H1 (cell line): ENCODE measurements at regions not wholly inside any gene's neighbourhood (a gene's known extent, or its start where the extent isn't known, plus 50 kb on each side); places are given as distances from the start of the nearest gene placed in this dataset.

Experiments
- CTCF ChIA-PET: fragments of 300-600 bp; sonication (Branson Sonifier 250); formaldehyde crosslinking; loops from one replicate; lab custom pipeline; 2021; ENCODE audit not compliant: partially characterized antibody; lab: Charles Lee
- POLR2A ChIA-PET: fragments of 300-600 bp; sonication (Branson Sonifier 250); formaldehyde crosslinking; loops from one replicate; lab custom pipeline; 2021; ENCODE audit warnings: inconsistent platforms; ENCODE audit not compliant: partially characterized antibody; lab: Charles Lee
- DNase-seq, 2 experiments: peaks; one replicate each; pipeline versions ENCODE4 v3.0.0 to v3.0.0-alpha.2; 2010 to 2022; ENCODE audit warnings: low spot score in 2 of 2, low read depth in 1 of 2, mixed read lengths in 1 of 2
- FAIRE-seq: peaks from 2 replicates; lab custom pipeline; 2011; peaks lifted over from hg19 to GRCh38; lab: Jason Lieb, UNC
- H2AFZ ChIP-seq: 2 replicates; pipeline ENCODE4 v1.8.1; 2012; ENCODE audit warnings: low read length, inconsistent platforms
- H2AK5ac ChIP-seq: 2 replicates; pipeline ENCODE4 v1.6.1; 2013; ENCODE audit warnings: low read depth, low read length
- H2BK120ac ChIP-seq: replicated peaks from 2 replicates; pipeline ENCODE3; 2013; ENCODE audit warnings: low read depth, low read length, inconsistent platforms
- H2BK12ac ChIP-seq: 2 replicates; pipeline ENCODE4 v1.6.1; 2013; ENCODE audit warnings: low read depth, low read length
- H2BK15ac ChIP-seq: 2 replicates; pipeline ENCODE4 v1.6.1; 2013; ENCODE audit warnings: low read length
- H2BK20ac ChIP-seq: 2 replicates; pipeline ENCODE4 v1.6.1; 2013; ENCODE audit warnings: low read length
- H2BK5ac ChIP-seq: 2 replicates; pipeline ENCODE4 v1.6.1; 2013; ENCODE audit warnings: low read depth, low read length
- H3K14ac ChIP-seq: 2 replicates; pipeline ENCODE4 v1.6.1; 2013; ENCODE audit warnings: inconsistent platforms; ENCODE audit not compliant: insufficient read length
- H3K18ac ChIP-seq: 2 replicates; pipeline ENCODE4 v1.6.1; 2013; ENCODE audit warnings: low read length; ENCODE audit errors: extremely low read depth
- H3K23ac ChIP-seq: 2 replicates; pipeline ENCODE4 v1.6.1; 2013; ENCODE audit warnings: inconsistent platforms; ENCODE audit not compliant: insufficient read length
- H3K23me2 ChIP-seq: 2 replicates; pipeline ENCODE4 v1.6.1; 2013; ENCODE audit warnings: low read depth, low read length
- H3K27ac ChIP-seq: 2 replicates; pipeline ENCODE4 v1.6.1; 2011; ENCODE audit warnings: low read depth, low read length, inconsistent platforms
- H3K27me3 ChIP-seq, 4 experiments: replicated peaks in 1 of 4; 1 replicate in 1 of 4; 2 replicates in 3 of 4; pipeline versions ENCODE4 v1.6.1 to v1.8.1; 2011 to 2013; ENCODE audit warnings: low read length in 3 of 4, mild to moderate bottlenecking in 3 of 4, inconsistent platforms in 2 of 4, mixed read lengths in 2 of 4, moderate library complexity in 1 of 4; ENCODE audit not compliant: control insufficient read depth in 3 of 4, insufficient read depth in 3 of 4; ENCODE audit errors: extremely low read depth in 1 of 4
- H3K36me3 ChIP-seq, 4 experiments: 2 replicates each; pipeline versions ENCODE4 v1.6.1 to v1.8.1; 2011 to 2013; ENCODE audit warnings: mild to moderate bottlenecking in 4 of 4, low read length in 3 of 4, moderate library complexity in 2 of 4, control low read depth in 1 of 4, inconsistent platforms in 1 of 4; ENCODE audit not compliant: insufficient read depth in 4 of 4, control insufficient read depth in 2 of 4
- H3K4ac ChIP-seq: replicated peaks from 2 replicates; pipeline ENCODE3; 2013; ENCODE audit warnings: low read length, low read depth, mixed read lengths, inconsistent platforms; ENCODE audit not compliant: insufficient read length
- H3K4me1 ChIP-seq, 4 experiments: replicated peaks in 1 of 4; 1 replicate in 1 of 4; 2 replicates in 3 of 4; pipeline versions ENCODE4 v1.6.1 to v1.8.1; 2011 to 2013; ENCODE audit warnings: low read length in 3 of 4, inconsistent platforms in 2 of 4, mixed read lengths in 1 of 4; ENCODE audit not compliant: insufficient read depth in 4 of 4, control insufficient read depth in 3 of 4
- H3K4me2 ChIP-seq, 2 experiments: 2 replicates each; pipeline versions ENCODE4 v1.6.1 to v1.8.1; 2011 to 2013; ENCODE audit warnings: low read depth in 2 of 2, low read length in 2 of 2, control low read depth in 1 of 2, inconsistent platforms in 1 of 2, mild to moderate bottlenecking in 1 of 2; ENCODE audit not compliant: insufficient read depth in 1 of 2
- H3K4me3 ChIP-seq, 4 experiments: fragments of 200-600, 300-600 bp in 1 of 4; sonication (generic), shearing (Covaris generic), sonication (Bioruptor Twin) in 1 of 4; 2 replicates each; pipeline versions ENCODE4 v1.5.1 to v1.8.1; 2011 to 2016; ENCODE audit warnings: low read length in 4 of 4, low read depth in 3 of 4, control low read depth in 2 of 4, inconsistent platforms in 2 of 4, mild to moderate bottlenecking in 2 of 4, mixed read lengths in 1 of 4, moderate library complexity in 1 of 4; ENCODE audit not compliant: insufficient read depth in 2 of 4; ENCODE audit errors: extremely low read depth in 1 of 4
- H3K56ac ChIP-seq: replicated peaks from 2 replicates; pipeline ENCODE3; 2013; ENCODE audit warnings: low read depth, mild to moderate bottlenecking, mixed read lengths, low read length, inconsistent platforms; ENCODE audit not compliant: insufficient read length
- H3K79me1 ChIP-seq: 2 replicates; pipeline ENCODE4 v1.6.1; 2013; ENCODE audit warnings: low read depth, low read length, control low read depth
- H3K79me2 ChIP-seq, 2 experiments: 2 replicates each; pipeline versions ENCODE4 v1.6.1 to v1.8.1; 2012 to 2013; ENCODE audit warnings: low read length in 2 of 2, mild to moderate bottlenecking in 2 of 2, inconsistent platforms in 1 of 2; ENCODE audit not compliant: insufficient read depth in 2 of 2, control insufficient read depth in 1 of 2
- H3K9ac ChIP-seq, 4 experiments: replicated peaks in 1 of 4; 1 replicate in 1 of 4; 2 replicates in 3 of 4; pipeline versions ENCODE4 v1.6.1 to v1.8.1; 2011 to 2013; ENCODE audit warnings: low read depth in 3 of 4, low read length in 3 of 4, control low read depth in 2 of 4, mild to moderate bottlenecking in 2 of 4, moderate library complexity in 2 of 4, inconsistent platforms in 1 of 4; ENCODE audit errors: extremely low read depth in 1 of 4
- H3K9me3 ChIP-seq, 2 experiments: 2 replicates each; pipeline versions ENCODE4 v1.6.1 to v1.8.1; 2012 to 2013; ENCODE audit warnings: mild to moderate bottlenecking in 2 of 2, moderate library complexity in 2 of 2, control low read depth in 1 of 2, inconsistent platforms in 1 of 2, low read depth in 1 of 2, low read length in 1 of 2, mixed read lengths in 1 of 2; ENCODE audit not compliant: insufficient read depth in 2 of 2
- H4K20me1 ChIP-seq, 2 experiments: replicated peaks in 1 of 2; 2 replicates each; pipeline versions ENCODE3 to v1.8.1; 2011 to 2013; ENCODE audit warnings: inconsistent platforms in 2 of 2, low read length in 2 of 2, mild to moderate bottlenecking in 1 of 2; ENCODE audit not compliant: insufficient read depth in 2 of 2, control insufficient read depth in 1 of 2
- H4K5ac ChIP-seq: 2 replicates; pipeline ENCODE4 v1.6.1; 2013; ENCODE audit warnings: low read length, low read depth, mixed read lengths, inconsistent platforms; ENCODE audit not compliant: insufficient read length
- H4K8ac ChIP-seq: 2 replicates; pipeline ENCODE4 v1.8.0; 2013; ENCODE audit warnings: mild to moderate bottlenecking, moderate library complexity, low read length, inconsistent platforms; ENCODE audit not compliant: insufficient read depth; ENCODE audit errors: extremely low read depth
- H4K91ac ChIP-seq: replicated peaks from 2 replicates; pipeline ENCODE3; 2013; ENCODE audit warnings: low read length, mixed read lengths, inconsistent platforms; ENCODE audit not compliant: insufficient read length
- CEBPB ChIP-seq: IDR thresholded peaks from 2 replicates; pipeline ENCODE4 v1.6.1; 2012; ENCODE audit warnings: low read depth, low read length
- HDAC6 ChIP-seq: IDR thresholded peaks from one replicate; pipeline ENCODE4 v1.7.1; 2012; ENCODE audit warnings: low read depth, mild to moderate bottlenecking, inconsistent platforms, low read length, moderate library complexity
- JUN ChIP-seq: IDR thresholded peaks from 2 replicates; pipeline ENCODE4 v1.6.1; 2011; ENCODE audit warnings: low read depth, mild to moderate bottlenecking, improper control_type of control experiment, low read length
- SP1 ChIP-seq: IDR thresholded peaks from 2 replicates; pipeline ENCODE4 v1.6.1; 2011; ENCODE audit warnings: low read depth, low read length
- WGBS, 2 experiments: shearing (Covaris generic) in 1 of 2; methylation state at CpG; one replicate each; pipeline versions ENCODE4 v1.1.6 to v1.1.7; 2013 to 2015; ENCODE audit warnings: low lambda C conversion rate in 2 of 2, mixed read lengths in 2 of 2, inconsistent platforms in 1 of 2, low coverage in 1 of 2, missing lambda C conversion rate in 1 of 2; ENCODE audit not compliant: insufficient replicate concordance in 2 of 2, insufficient coverage in 1 of 2, insufficient read length in 1 of 2; ENCODE audit errors: extremely low coverage in 1 of 2, missing lambda C conversion rate in 1 of 2; 5-methylcytosine and 5-hydroxymethylcytosine counted together

- no peaks in the 10 kb centered on the region for H3K27me3 ChIP-seq
- no peak overlapping the region for H3K27ac ChIP-seq
- no peak overlapping the region for H4K5ac ChIP-seq
- ChIA-PET CTCF (no interaction called here), POLR2A (no interaction called here)
- no peaks in the 10 kb centered on the region for H3K36me3 ChIP-seq
- no peak overlapping the region for H2AFZ ChIP-seq
- no peak overlapping the region for H4K8ac ChIP-seq
- no peak for TF ChIP-seq HDAC6
- TF ChIP-seq CEBPB = no peak
- no peak for TF ChIP-seq JUN
- TF ChIP-seq SP1 = no peak
- H3K4me1 ChIP-seq = no peaks in the 10 kb centered on the region
- no peak overlapping the region for H3K23ac ChIP-seq
- no peaks in the 10 kb centered on the region for H3K79me1 ChIP-seq
- no peak for DNase-seq
- no peak overlapping the region for H2BK15ac ChIP-seq
- no peak for FAIRE-seq
- H3K56ac ChIP-seq = no peak overlapping the region
- H2BK12ac ChIP-seq = no peak overlapping the region
- no peak overlapping the region for H3K4ac ChIP-seq
- no peak overlapping the region for H2BK20ac ChIP-seq
- no peak overlapping the region for H2AK5ac ChIP-seq
- no peak overlapping the region for H3K9ac ChIP-seq
- 92% methylated on average over 2 of the region's 2 CpGs; no CpG with 5 or more reads in 1 of the 2 experiments for WGBS, 2 experiments
- no peak overlapping the region for H2BK5ac ChIP-seq
- H2BK120ac ChIP-seq = no peak overlapping the region
- no peaks in the 10 kb centered on the region for H3K9me3 ChIP-seq
- no peaks in the 10 kb centered on the region for H4K20me1 ChIP-seq
- no peak overlapping the region for H3K18ac ChIP-seq
- no peaks in the 10 kb centered on the region for H3K79me2 ChIP-seq
- H3K23me2 ChIP-seq = no peaks in the 10 kb centered on the region
- H3K14ac ChIP-seq = no peak overlapping the region
- H4K91ac ChIP-seq = no peak overlapping the region
- H3K4me2 ChIP-seq = no peak overlapping the region
- H3K4me3 ChIP-seq = no peak overlapping the region
Observed at GRCh38 chr4:125370478-125370877, 55.7 kb downstream of the FAT4 start.
